ENCODE measurements at regions not wholly inside any gene's neighbourhood (a gene's known extent, or its start where the extent isn't known, plus 50 kb on each side); places are given as distances from the start of the nearest gene placed in this dataset.

DNA sequence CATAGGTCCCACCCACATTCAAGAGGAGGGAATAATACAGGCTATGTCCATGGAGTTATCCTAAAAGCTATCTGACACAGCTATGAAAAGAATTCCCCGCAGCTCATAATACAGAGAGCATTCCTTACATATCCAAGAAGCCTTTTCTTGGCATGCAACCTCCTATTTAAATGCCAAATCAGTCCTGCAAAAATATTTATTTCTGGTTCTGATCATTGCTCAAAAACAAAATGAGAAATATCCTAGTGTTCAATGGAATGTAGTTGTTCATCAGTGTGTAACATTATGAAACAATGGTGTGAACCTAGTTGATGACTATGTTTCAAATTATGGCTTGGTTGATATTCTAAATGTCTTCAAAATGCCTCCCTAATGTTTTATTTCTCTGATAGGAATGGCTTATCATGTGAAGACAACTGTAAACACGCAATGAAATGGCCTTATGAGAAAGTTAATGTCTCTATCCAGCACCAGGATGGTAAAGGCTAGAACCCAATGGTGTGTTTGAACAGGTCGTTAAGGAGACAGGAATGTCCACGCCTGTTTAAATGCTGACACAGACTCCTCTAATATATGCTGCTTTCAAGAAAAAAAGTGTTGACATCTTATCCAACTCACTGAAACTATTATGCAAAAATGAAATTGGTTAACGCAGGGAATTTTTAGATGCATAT, 126.7 kb upstream of the CDH6 start:
- intact Hi-C loops (cut with DNase I): no loop called here

DNA sequence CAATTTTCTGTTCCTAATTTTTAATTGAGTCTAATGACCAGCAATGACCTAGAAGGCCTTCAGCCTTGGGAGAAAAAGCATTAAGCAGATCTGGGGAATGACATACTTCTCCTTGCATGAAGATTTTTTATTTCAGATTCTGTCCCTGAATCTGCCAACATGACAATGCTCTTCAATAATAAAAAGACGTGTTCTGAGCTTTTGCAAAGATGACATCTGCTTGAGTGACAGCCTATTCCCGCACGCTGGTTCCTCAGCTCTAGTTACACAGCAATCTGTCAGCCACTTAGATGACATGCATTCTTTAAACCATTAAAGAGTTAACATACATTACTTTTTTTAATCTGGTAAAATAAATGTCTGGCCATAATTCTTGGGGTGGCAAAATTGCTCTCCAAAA, 129.3 kb upstream of the CDH6 start:
- intact Hi-C loops (cut with DNase I): no loop called here
- H3K9me3 ChIP-seq: no peaks in the 10 kb centered on the region
- H3K4me3 ChIP-seq: no peak overlapping the region
- H3K36me3 ChIP-seq: no peaks in the 10 kb centered on the region
- no peaks in the 10 kb centered on the region for H3K27me3 ChIP-seq
- no peak for DNase-seq (ENCODE audit: extremely low spot score in 2 of 2)
- TF ChIP-seq POLR2A (IDR thresholded peaks at IDR 0.05) (no peak), POLR2AphosphoS5 (IDR thresholded peaks at IDR 0.05; ENCODE audit: insufficient read depth in 1 of 2, low read depth in 1 of 2) (no peak)
- TF ChIP-seq, protein P1, sequence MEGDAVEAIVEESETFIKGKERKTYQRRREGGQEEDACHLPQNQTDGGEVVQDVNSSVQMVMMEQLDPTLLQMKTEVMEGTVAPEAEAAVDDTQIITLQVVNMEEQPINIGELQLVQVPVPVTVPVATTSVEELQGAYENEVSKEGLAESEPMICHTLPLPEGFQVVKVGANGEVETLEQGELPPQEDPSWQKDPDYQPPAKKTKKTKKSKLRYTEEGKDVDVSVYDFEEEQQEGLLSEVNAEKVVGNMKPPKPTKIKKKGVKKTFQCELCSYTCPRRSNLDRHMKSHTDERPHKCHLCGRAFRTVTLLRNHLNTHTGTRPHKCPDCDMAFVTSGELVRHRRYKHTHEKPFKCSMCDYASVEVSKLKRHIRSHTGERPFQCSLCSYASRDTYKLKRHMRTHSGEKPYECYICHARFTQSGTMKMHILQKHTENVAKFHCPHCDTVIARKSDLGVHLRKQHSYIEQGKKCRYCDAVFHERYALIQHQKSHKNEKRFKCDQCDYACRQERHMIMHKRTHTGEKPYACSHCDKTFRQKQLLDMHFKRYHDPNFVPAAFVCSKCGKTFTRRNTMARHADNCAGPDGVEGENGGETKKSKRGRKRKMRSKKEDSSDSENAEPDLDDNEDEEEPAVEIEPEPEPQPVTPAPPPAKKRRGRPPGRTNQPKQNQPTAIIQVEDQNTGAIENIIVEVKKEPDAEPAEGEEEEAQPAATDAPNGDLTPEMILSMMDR (IDR thresholded peaks at IDR 0.05): no peak
- H3K27ac ChIP-seq: no peak overlapping the region
- H3K4me1 ChIP-seq: peaks cover 6% of the 10 kb centered on the region

More for the DNA sequence above, 126.7 kb upstream of the CDH6 start:
- no peaks in the 10 kb centered on the region for H3K9me3 ChIP-seq
- H3K4me1 ChIP-seq: no peaks in the 10 kb centered on the region
- no peaks in the 10 kb centered on the region for H3K27me3 ChIP-seq
- H3K36me3 ChIP-seq: no peaks in the 10 kb centered on the region
- H3K27ac ChIP-seq: no peak overlapping the region
- H3K4me3 ChIP-seq: no peak overlapping the region
- no peak for DNase-seq (ENCODE audit: extremely low spot score in 2 of 2)
- TF ChIP-seq, protein P1 (IDR thresholded peaks at IDR 0.05): no peak
- TF ChIP-seq POLR2AphosphoS5 (IDR thresholded peaks at IDR 0.05; ENCODE audit: insufficient read depth in 1 of 2, low read depth in 1 of 2) (no peak), POLR2A (IDR thresholded peaks at IDR 0.05) (no peak)

DNA sequence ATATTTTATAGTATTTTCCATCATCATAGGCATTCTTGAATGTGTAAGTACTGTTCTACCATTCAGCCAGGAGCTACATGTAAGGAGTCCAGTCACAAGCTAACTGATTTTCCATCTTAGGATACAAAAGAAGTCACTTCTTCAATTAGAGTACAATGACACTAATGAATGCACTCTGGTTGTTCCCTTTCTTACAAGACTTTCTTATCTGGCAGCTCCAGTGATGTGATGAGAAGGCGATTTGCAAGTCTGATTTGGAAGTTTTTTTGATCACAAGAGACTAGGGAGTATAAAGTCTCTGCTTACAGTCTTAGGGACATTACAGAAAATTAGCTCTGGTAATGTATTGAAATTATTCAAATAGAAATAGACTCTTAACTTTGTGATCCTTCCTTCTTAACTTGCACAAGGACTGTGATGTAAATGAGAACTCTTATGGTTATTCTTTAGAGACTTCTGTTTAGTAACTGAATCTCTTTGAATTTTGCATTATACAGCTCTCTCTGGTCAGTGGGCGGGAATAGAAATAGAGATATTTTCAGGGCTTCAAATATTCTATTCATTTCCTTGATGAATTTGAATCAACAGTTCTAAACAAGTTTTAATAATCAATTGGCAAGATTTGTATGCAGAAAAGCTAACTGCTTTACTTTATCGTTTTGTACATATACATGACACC, 130.4 kb upstream of the CDH6 start:
- Histone ChIP-seq H3K27me3 (no peaks in the 10 kb centered on the region), H3K4me1 (peaks cover 6% of the 10 kb centered on the region), H3K36me3 (no peaks in the 10 kb centered on the region), H3K27ac (no peak overlapping the region), H3K4me3 (no peak overlapping the region), H3K9me3 (no peaks in the 10 kb centered on the region)
- no peak for TF ChIP-seq POLR2A (IDR thresholded peaks at IDR 0.05)
- no peak for DNase-seq (ENCODE audit: extremely low spot score in 2 of 2)
- intact Hi-C loops (cut with DNase I): no loop called here

DNA sequence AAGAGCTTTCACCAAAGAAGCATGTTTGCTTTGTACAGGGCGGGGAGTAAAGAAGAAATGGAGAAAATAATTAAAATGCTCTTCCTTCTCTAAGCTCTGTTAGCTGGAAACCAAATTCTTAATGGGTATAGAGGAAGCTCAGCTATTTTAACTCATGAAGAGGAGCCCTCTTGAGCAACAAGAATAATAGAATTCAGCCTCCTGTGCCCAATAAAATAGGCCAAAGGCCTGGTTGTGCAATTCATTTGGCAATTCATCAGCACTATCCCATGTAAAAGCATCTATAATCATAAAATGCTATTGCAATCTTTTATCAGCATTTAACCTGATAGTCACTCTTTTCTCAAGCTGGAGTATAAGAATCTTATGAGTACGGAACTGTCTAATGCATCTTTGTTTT, 133.6 kb upstream of the CDH6 start:
- DNase-seq (ENCODE audit: extremely low spot score in 2 of 2): no peak
- Histone ChIP-seq H3K27ac (no peak overlapping the region), H3K36me3 (no peaks in the 10 kb centered on the region), H3K4me3 (no peak overlapping the region), H3K4me1 (peaks cover 6% of the 10 kb centered on the region), H3K9me3 (no peaks in the 10 kb centered on the region), H3K27me3 (no peaks in the 10 kb centered on the region)
- intact Hi-C loops (cut with DNase I): no loop called here
- TF ChIP-seq POLR2A (IDR thresholded peaks at IDR 0.05): no peak
- no peak for TF ChIP-seq POLR2AphosphoS5 (IDR thresholded peaks at IDR 0.05; ENCODE audit: insufficient read depth in 1 of 2, low read depth in 1 of 2)
- TF ChIP-seq, protein P1 (IDR thresholded peaks at IDR 0.05): no peak

DNA sequence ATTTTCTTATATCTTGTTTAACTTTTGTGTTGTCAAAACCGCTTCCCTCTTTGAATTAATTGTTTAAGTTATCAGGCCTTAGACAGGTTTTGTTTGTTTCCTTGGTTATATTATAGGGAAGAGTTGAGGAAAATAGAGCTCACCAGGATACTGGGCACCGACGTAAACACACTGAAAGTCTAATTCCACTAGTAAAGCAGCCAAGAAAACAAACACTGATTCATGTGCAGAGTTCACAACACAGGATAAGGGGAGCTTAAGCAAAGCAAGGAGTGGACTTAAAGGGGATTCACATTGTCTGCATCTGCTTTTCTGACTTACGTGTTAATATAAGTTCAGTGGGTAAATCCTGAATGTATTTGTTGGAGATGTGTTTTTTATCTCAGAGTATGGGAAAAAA, 139.0 kb upstream of the CDH6 start:
- Histone ChIP-seq H3K4me3 (no peak overlapping the region), H3K27ac (no peak overlapping the region), H3K27me3 (no peaks in the 10 kb centered on the region), H3K4me1 (peaks cover 3% of the 10 kb centered on the region), H3K36me3 (no peaks in the 10 kb centered on the region), H3K9me3 (no peaks in the 10 kb centered on the region)
- TF ChIP-seq, protein P1 (IDR thresholded peaks at IDR 0.05): no peak
- TF ChIP-seq POLR2AphosphoS5 (IDR thresholded peaks at IDR 0.05; ENCODE audit: insufficient read depth in 1 of 2, low read depth in 1 of 2) (no peak), POLR2A (IDR thresholded peaks at IDR 0.05) (no peak)
- DNase-seq (ENCODE audit: extremely low spot score in 2 of 2): no peak
- intact Hi-C loops (cut with DNase I): no loop called here
